Liver (tissue), 8 donors: ENCODE measurements at regions not wholly inside any gene's neighbourhood (a gene's known extent, or its start where the extent isn't known, plus 50 kb on each side); places are given as distances from the start of the nearest gene placed in this dataset.

ENCODE experiments used
- DNase-seq: peaks from one replicate; pipeline ENCODE4 v3.0.0-alpha.2; 2017; ENCODE audit warnings: low spot score
- H3K27ac ChIP-seq, 2 donors: one replicate each; pipeline ENCODE4 v1.7.0; 2013; ENCODE audit warnings: inconsistent platforms in 2 of 2, low read length in 2 of 2, control low read depth in 1 of 2, low read depth in 1 of 2, mild to moderate bottlenecking in 1 of 2
- H3K27me3 ChIP-seq, 4 donors: one replicate each; pipeline versions ENCODE4 v1.6.1 to v1.7.0; 2013; ENCODE audit warnings: low read length in 3 of 4, inconsistent platforms in 1 of 4, mild to moderate bottlenecking in 1 of 4, moderate library complexity in 1 of 4; ENCODE audit not compliant: control insufficient read depth in 4 of 4, insufficient read depth in 4 of 4
- H3K36me3 ChIP-seq, 4 donors: one replicate each; pipeline versions ENCODE4 v1.6.1 to v1.7.0; 2013; ENCODE audit warnings: low read length in 3 of 4, mild to moderate bottlenecking in 3 of 4, low read depth in 1 of 4, moderate library complexity in 1 of 4; ENCODE audit not compliant: control insufficient read depth in 4 of 4, insufficient read depth in 3 of 4
- H3K4me1 ChIP-seq, 4 donors: one replicate each; pipeline versions ENCODE4 v1.6.1 to v1.7.0; 2013; ENCODE audit warnings: low read length in 3 of 4, mild to moderate bottlenecking in 3 of 4, moderate library complexity in 1 of 4; ENCODE audit not compliant: control insufficient read depth in 4 of 4, insufficient read depth in 4 of 4
- H3K4me3 ChIP-seq, 3 donors: one replicate each; pipeline versions ENCODE4 v1.6.1 to v1.7.0; 2013; ENCODE audit warnings: low read length in 3 of 3, control low read depth in 1 of 3, low read depth in 1 of 3, mild to moderate bottlenecking in 1 of 3
- H3K9ac ChIP-seq, 2 donors: one replicate each; pipeline ENCODE4 v1.7.0; 2013; ENCODE audit warnings: low read length in 2 of 2, mild to moderate bottlenecking in 2 of 2, moderate library complexity in 2 of 2, control low read depth in 1 of 2, low read depth in 1 of 2
- H3K9me3 ChIP-seq, 4 donors: one replicate each; pipeline versions ENCODE4 v1.6.1 to v1.7.0; 2013; ENCODE audit warnings: low read length in 3 of 4; ENCODE audit not compliant: control insufficient read depth in 4 of 4
- ATF3 ChIP-seq: IDR thresholded peaks from 2 replicates; pipeline ENCODE4 v1.6.1; 2016; ENCODE audit warnings: antibody characterized with exemption
- EGR1 ChIP-seq, 2 donors: IDR thresholded peaks; 2 replicates each; pipeline ENCODE4 v1.6.1; 2016 to 2018; ENCODE audit warnings: antibody characterized with exemption in 2 of 2, low read depth in 2 of 2
- FOXA1 ChIP-seq: IDR thresholded peaks from 2 replicates; pipeline ENCODE4 v1.6.1; 2016; ENCODE audit warnings: antibody characterized with exemption
- FOXA2 ChIP-seq: IDR thresholded peaks from 2 replicates; pipeline ENCODE4 v1.6.1; 2016; ENCODE audit warnings: antibody characterized with exemption
- GABPA ChIP-seq, 2 donors: IDR thresholded peaks in 1 of 2; conservative IDR thresholded peaks in 1 of 2; 2 replicates each; pipeline ENCODE4 v1.6.1; 2016; ENCODE audit warnings: antibody characterized with exemption in 2 of 2, mild to moderate bottlenecking in 1 of 2, moderate library complexity in 1 of 2
- HNF4A ChIP-seq, 2 donors: conservative IDR thresholded peaks; 2 replicates each; pipeline ENCODE4 v1.6.1; 2016; ENCODE audit warnings: antibody characterized with exemption in 2 of 2, mild to moderate bottlenecking in 2 of 2
- HNF4G ChIP-seq: IDR thresholded peaks from 2 replicates; pipeline ENCODE4 v1.6.1; 2016; ENCODE audit warnings: antibody characterized with exemption
- JUND ChIP-seq, 2 donors: IDR thresholded peaks; 2 replicates each; pipeline ENCODE4 v1.6.1; 2016; ENCODE audit warnings: antibody characterized with exemption in 2 of 2
- NR2F2 ChIP-seq: IDR thresholded peaks from 2 replicates; pipeline ENCODE4 v1.6.1; 2016; ENCODE audit warnings: antibody characterized with exemption
- RAD21 ChIP-seq, 2 donors: IDR thresholded peaks; 2 replicates each; pipeline ENCODE4 v1.6.1; 2016; ENCODE audit warnings: antibody characterized with exemption in 2 of 2, mild to moderate bottlenecking in 2 of 2
- REST ChIP-seq: IDR thresholded peaks from 2 replicates; pipeline ENCODE4 v1.6.1; 2016; ENCODE audit warnings: antibody characterized with exemption, mild to moderate bottlenecking
- RXRA ChIP-seq, 2 donors: IDR thresholded peaks; 2 replicates each; pipeline ENCODE4 v1.6.1; 2017 to 2018; ENCODE audit warnings: antibody characterized with exemption in 2 of 2, mild to moderate bottlenecking in 1 of 2
- SP1 ChIP-seq: IDR thresholded peaks from 2 replicates; pipeline ENCODE4 v1.6.1; 2018; ENCODE audit warnings: antibody characterized with exemption, mild to moderate bottlenecking
- TAF1 ChIP-seq: conservative IDR thresholded peaks from 2 replicates; pipeline ENCODE4 v1.6.1; 2016; ENCODE audit warnings: antibody characterized with exemption, mild to moderate bottlenecking
- YY1 ChIP-seq: IDR thresholded peaks from 2 replicates; pipeline ENCODE4 v1.6.1; 2016; ENCODE audit warnings: antibody characterized with exemption, mild to moderate bottlenecking
- WGBS: extraction: QIAGEN DNeasy Blood & Tissue Kit; methylation state at CpG from one replicate; pipeline ENCODE4 v1.1.7; 2013; 5-methylcytosine and 5-hydroxymethylcytosine counted together
- TF ChIP-seq, protein P1 (sequence below): fragments of 150-350 bp; IDR thresholded peaks from 2 replicates; pipeline ENCODE4 v1.5.1; 2017; ENCODE audit warnings: improper control_type of control experiment, low read depth, low read length; ENCODE audit not compliant: missing input control
- TF ChIP-seq, protein P2 (sequence below): IDR thresholded peaks from 2 replicates; pipeline ENCODE4 v1.6.1; 2016; ENCODE audit warnings: antibody characterized with exemption
- donor health status: healthy.
- donor health status: healthy.
- donor health status: healthy.
- donor health status: healthy.
- donor health status: healthy.

GRCh38 chr19:31166206-31166605 lies 183.0 kb downstream of the TSHZ3 start:
- DNase-seq: no peak
- Histone ChIP-seq H3K27me3 (peaks cover 0 to 8% (median 2%) of the 10 kb centered on the region in 4 donors), H3K27ac (no peak overlapping the region), H3K9me3 (no peaks in the 10 kb centered on the region), H3K4me1 (no peaks in the 10 kb centered on the region), H3K36me3 (no peaks in the 10 kb centered on the region), H3K9ac (no peak overlapping the region), H3K4me3 (no peak overlapping the region)
- 53% methylated on average over 2 of the region's 2 CpGs for WGBS
- TF ChIP-seq EGR1 (IDR thresholded peaks at IDR 0.05; ENCODE audit: low read depth in 2 of 2) (no peak), YY1 (no peak), HNF4G (no peak), FOXA2 (no peak)

DNA sequence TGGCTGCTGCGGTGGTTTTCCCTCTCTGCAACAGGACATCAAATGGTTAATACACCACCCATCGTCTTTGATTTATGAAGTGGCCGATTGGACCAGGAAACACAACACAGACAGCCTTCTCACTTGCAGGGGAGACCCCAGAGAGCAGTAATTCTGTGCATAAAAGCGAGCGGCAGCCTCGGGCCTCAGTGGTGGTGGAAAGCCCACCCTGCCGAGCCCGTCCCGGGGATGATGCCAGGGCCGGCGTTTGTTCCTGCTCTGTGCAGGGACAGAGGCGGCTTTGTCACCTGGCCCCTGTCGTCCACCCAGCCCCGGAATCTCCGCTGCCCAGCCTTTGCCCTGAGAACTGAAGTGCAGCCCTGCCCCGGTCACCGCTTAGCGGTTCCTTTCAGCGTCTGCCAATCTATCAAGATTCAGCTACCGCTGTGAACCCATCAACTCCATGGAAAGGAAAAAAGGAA lies 184.4 kb downstream of the TSHZ3 start:
- H3K4me1 ChIP-seq: no peaks in the 10 kb centered on the region
- no peak for DNase-seq
- no peak overlapping the region for H3K9ac ChIP-seq
- H3K27me3 ChIP-seq: peaks cover 0 to 5% (median 1%) of the 10 kb centered on the region in 4 donors
- H3K36me3 ChIP-seq: no peaks in the 10 kb centered on the region
- WGBS: 39% methylated on average over 20 of the region's 20 CpGs
- H3K27ac ChIP-seq: no peak overlapping the region
- H3K4me3 ChIP-seq: no peak overlapping the region
- TF ChIP-seq REST (no peak), SP1 (no peak), RAD21 (IDR thresholded peaks at IDR 0.05) (no peak)
- no peaks in the 10 kb centered on the region for H3K9me3 ChIP-seq

DNA sequence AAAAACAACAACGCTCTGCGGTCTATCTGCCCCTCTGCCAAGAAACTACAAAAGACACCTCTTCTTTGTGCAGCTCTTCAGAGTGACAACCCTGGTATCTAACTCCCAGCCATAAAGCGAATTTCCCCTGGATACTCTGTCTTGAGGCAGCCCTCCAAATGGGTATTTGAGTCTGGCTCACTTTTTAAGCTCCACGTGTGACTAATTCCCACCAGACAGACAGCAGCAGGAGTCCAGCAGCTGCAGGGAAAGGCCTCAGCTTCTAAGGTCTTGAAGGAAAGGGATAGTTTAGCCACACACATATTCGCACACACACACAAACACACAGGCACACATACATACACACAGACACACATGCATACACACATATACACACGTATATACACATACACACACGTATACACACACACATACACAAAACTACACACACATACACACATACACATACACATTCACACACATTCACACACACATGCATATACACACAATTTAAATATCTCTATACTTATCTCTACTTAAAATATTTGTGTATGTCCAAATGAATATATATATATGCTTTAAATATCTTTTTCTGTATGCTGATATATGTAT lies 188.8 kb downstream of the TSHZ3 start:
- 82% methylated on average over 7 of the region's 7 CpGs for WGBS
- TF ChIP-seq TAF1: no peak
- TF ChIP-seq GABPA (IDR thresholded peaks at IDR 0.05 in 1 of 2, conservative IDR thresholded peaks at IDR 0.05 in 1 of 2): no peak
- TF ChIP-seq, protein P1, sequence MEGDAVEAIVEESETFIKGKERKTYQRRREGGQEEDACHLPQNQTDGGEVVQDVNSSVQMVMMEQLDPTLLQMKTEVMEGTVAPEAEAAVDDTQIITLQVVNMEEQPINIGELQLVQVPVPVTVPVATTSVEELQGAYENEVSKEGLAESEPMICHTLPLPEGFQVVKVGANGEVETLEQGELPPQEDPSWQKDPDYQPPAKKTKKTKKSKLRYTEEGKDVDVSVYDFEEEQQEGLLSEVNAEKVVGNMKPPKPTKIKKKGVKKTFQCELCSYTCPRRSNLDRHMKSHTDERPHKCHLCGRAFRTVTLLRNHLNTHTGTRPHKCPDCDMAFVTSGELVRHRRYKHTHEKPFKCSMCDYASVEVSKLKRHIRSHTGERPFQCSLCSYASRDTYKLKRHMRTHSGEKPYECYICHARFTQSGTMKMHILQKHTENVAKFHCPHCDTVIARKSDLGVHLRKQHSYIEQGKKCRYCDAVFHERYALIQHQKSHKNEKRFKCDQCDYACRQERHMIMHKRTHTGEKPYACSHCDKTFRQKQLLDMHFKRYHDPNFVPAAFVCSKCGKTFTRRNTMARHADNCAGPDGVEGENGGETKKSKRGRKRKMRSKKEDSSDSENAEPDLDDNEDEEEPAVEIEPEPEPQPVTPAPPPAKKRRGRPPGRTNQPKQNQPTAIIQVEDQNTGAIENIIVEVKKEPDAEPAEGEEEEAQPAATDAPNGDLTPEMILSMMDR: no peak
- TF ChIP-seq EGR1 (IDR thresholded peaks at IDR 0.05; ENCODE audit: low read depth in 2 of 2): no peak
- TF ChIP-seq, protein P2, sequence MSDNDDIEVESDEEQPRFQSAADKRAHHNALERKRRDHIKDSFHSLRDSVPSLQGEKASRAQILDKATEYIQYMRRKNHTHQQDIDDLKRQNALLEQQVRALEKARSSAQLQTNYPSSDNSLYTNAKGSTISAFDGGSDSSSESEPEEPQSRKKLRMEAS: no peak
- no peak for TF ChIP-seq RAD21 (IDR thresholded peaks at IDR 0.05)
- no peak for TF ChIP-seq FOXA1
- no peak for TF ChIP-seq YY1
- TF ChIP-seq REST: no peak
- TF ChIP-seq RXRA (IDR thresholded peaks at IDR 0.05): no peak
- TF ChIP-seq SP1: no peak
- no peak for TF ChIP-seq HNF4G
- TF ChIP-seq HNF4A (conservative IDR thresholded peaks at IDR 0.05): no peak
- TF ChIP-seq JUND (IDR thresholded peaks at IDR 0.05): no peak
- no peak for TF ChIP-seq NR2F2
- no peak for TF ChIP-seq FOXA2
- no peak for TF ChIP-seq ATF3

More for the DNA sequence above, 188.8 kb downstream of the TSHZ3 start:
- no peak overlapping the region for H3K27ac ChIP-seq
- DNase-seq: no peak
- H3K36me3 ChIP-seq: no peaks in the 10 kb centered on the region
- H3K4me1 ChIP-seq: no peaks in the 10 kb centered on the region
- H3K4me3 ChIP-seq: no peak overlapping the region
- no peaks in the 10 kb centered on the region for H3K9me3 ChIP-seq
- peaks cover 0 to 2% (median 0%) of the 10 kb centered on the region in 4 donors for H3K27me3 ChIP-seq
- no peak overlapping the region for H3K9ac ChIP-seq
